GM23338 (cell line): ENCODE measurements at regions not wholly inside any gene's neighbourhood (a gene's known extent, or its start where the extent isn't known, plus 50 kb on each side); places are given as distances from the start of the nearest gene placed in this dataset.

Source experiments
- ATAC-seq: fragments of 200-7000 bp; cut with Tn5 transposase; 3 replicates; pipeline ENCODE4 v1.9.1; 2020
- DNase-seq: peaks from one replicate; pipeline ENCODE4 v3.0.0-alpha.2; 2015; ENCODE audit warnings: low spot score
- H2AFZ ChIP-seq: fragments of 200-600 bp; sonication (generic); 2 replicates; pipeline ENCODE4 v1.8.0; 2016; ENCODE audit warnings: antibody characterized with exemption, mild to moderate bottlenecking, moderate library complexity
- H3F3A ChIP-seq: fragments of 200-600 bp; sonication (generic); replicated peaks from 2 replicates; pipeline ENCODE4 v1.8.0; 2017; ENCODE audit warnings: antibody characterized with exemption, mixed run types, low read depth
- H3K27ac ChIP-seq: fragments of 200-600 bp; sonication (generic); 2 replicates; pipeline ENCODE4 v1.6.1; 2016; ENCODE audit warnings: low read depth
- H3K27me3 ChIP-seq: fragments of 200-600 bp; sonication (generic); 2 replicates; pipeline ENCODE4 v1.8.0; 2016; ENCODE audit warnings: mild to moderate bottlenecking, mixed run types, moderate library complexity; ENCODE audit not compliant: insufficient read depth
- H3K36me3 ChIP-seq: fragments of 200-600 bp; sonication (generic); 2 replicates; pipeline ENCODE4 v1.8.0; 2016; ENCODE audit warnings: mild to moderate bottlenecking; ENCODE audit not compliant: insufficient read depth
- H3K4me1 ChIP-seq: fragments of 200-600 bp; sonication (generic); 2 replicates; pipeline ENCODE4 v1.8.0; 2016; ENCODE audit warnings: mild to moderate bottlenecking, moderate library complexity; ENCODE audit not compliant: insufficient read depth
- H3K4me2 ChIP-seq: fragments of 200-600 bp; sonication (generic); 2 replicates; pipeline ENCODE4 v1.7.1; 2017; ENCODE audit warnings: mixed run types
- H3K4me3 ChIP-seq: fragments of 200-600 bp; sonication (generic); 2 replicates; pipeline ENCODE4 v1.6.1; 2016; ENCODE audit warnings: mixed run types
- H3K79me2 ChIP-seq: fragments of 200-600 bp; sonication (generic); replicated peaks from 2 replicates; pipeline ENCODE4 v1.8.0; 2017; ENCODE audit warnings: mild to moderate bottlenecking; ENCODE audit not compliant: insufficient read depth
- H3K9me2 ChIP-seq: fragments of 200-600 bp; sonication (generic); 2 replicates; pipeline ENCODE4 v1.8.0; 2017; ENCODE audit not compliant: insufficient read depth
- H4K20me1 ChIP-seq: fragments of 200-600 bp; sonication (generic); replicated peaks from 2 replicates; pipeline ENCODE4 v1.8.0; 2017; ENCODE audit warnings: mild to moderate bottlenecking; ENCODE audit not compliant: insufficient read depth
- H3K27ac Mint-ChIP-seq: 2 replicates; pipeline ENCODE4 v1.8.0; 2020; ENCODE audit warnings: inconsistent platforms, mild to moderate bottlenecking, moderate library complexity, mixed read lengths
- H3K27me3 Mint-ChIP-seq: 3 replicates; pipeline ENCODE4 v1.8.0; 2022; ENCODE audit warnings: low read depth, mild to moderate bottlenecking, moderate library complexity, mixed read lengths, inconsistent platforms; ENCODE audit not compliant: insufficient read depth, poor library complexity
- H3K36me3 Mint-ChIP-seq: 3 replicates; pipeline ENCODE4 v1.8.0; 2021; ENCODE audit warnings: low read depth, mild to moderate bottlenecking, inconsistent platforms, moderate library complexity, mixed read lengths
- H3K4me1 Mint-ChIP-seq: 3 replicates; pipeline ENCODE4 v1.8.0; 2020; ENCODE audit warnings: mild to moderate bottlenecking, inconsistent platforms, mixed read lengths
- H3K4me3 Mint-ChIP-seq: 3 replicates; pipeline ENCODE4 v1.8.0; 2021; ENCODE audit warnings: moderate library complexity, mild to moderate bottlenecking, inconsistent platforms, mixed read lengths
- H3K9me3 Mint-ChIP-seq: 3 replicates; pipeline ENCODE4 v1.8.0; 2020; ENCODE audit warnings: moderate library complexity, mild to moderate bottlenecking, inconsistent platforms, mixed read lengths
- ETS1 ChIP-seq: IDR thresholded peaks from 2 replicates; pipeline ENCODE4 v1.6.1; 2016; ENCODE audit warnings: antibody characterized with exemption
- EZH2 ChIP-seq: fragments of 200-600 bp; sonication (generic); IDR thresholded peaks from one replicate; pipeline ENCODE4 v1.8.0; 2017; ENCODE audit warnings: antibody characterized with exemption, mild to moderate bottlenecking, low read depth; ENCODE audit not compliant: unreplicated experiment
- EZH2phosphoT487 ChIP-seq: fragments of 200-600 bp; sonication (generic); IDR thresholded peaks from one replicate; pipeline ENCODE4 v1.8.1; 2018; ENCODE audit warnings: antibody characterized with exemption; ENCODE audit not compliant: unreplicated experiment
- JUNB ChIP-seq: IDR thresholded peaks from one replicate; pipeline ENCODE4 v1.6.1; 2016; ENCODE audit warnings: antibody characterized with exemption; ENCODE audit not compliant: unreplicated experiment
- NANOG ChIP-seq: IDR thresholded peaks from 2 replicates; pipeline ENCODE4 v1.6.1; 2016; ENCODE audit warnings: antibody characterized with exemption, borderline replicate concordance
- POLR2AphosphoS5 ChIP-seq: IDR thresholded peaks from 2 replicates; pipeline ENCODE4 v1.6.1; 2016; ENCODE audit warnings: antibody characterized with exemption, low read depth
- STAT1 ChIP-seq: IDR thresholded peaks from one replicate; pipeline ENCODE4 v1.6.1; 2016; ENCODE audit warnings: antibody characterized with exemption; ENCODE audit not compliant: unreplicated experiment
- ZNF114 ChIP-seq: fragments of 250-450 bp; sonication (Bioruptor Pico); IDR thresholded peaks from 2 replicates; pipeline ENCODE4 v1.5.0; 2020; ENCODE audit warnings: mild to moderate bottlenecking, moderate library complexity
- ZNF331 ChIP-seq: fragments of 250-450 bp; sonication (Bioruptor Pico); IDR thresholded peaks from 2 replicates; pipeline ENCODE4 v1.5.0; 2020; ENCODE audit warnings: low read depth, mild to moderate bottlenecking, moderate library complexity
- TF ChIP-seq, protein P1 (sequence below): IDR thresholded peaks from one replicate; pipeline ENCODE4 v1.6.1; 2018; ENCODE audit warnings: antibody characterized with exemption; ENCODE audit not compliant: unreplicated experiment
- TF ChIP-seq, protein P2 (sequence below): fragments of 250-450 bp; sonication (Bioruptor Pico); IDR thresholded peaks from 2 replicates; pipeline ENCODE4 v1.5.0; 2020; ENCODE audit warnings: mild to moderate bottlenecking, moderate library complexity
- TF ChIP-seq, protein P3 (sequence below), 2 experiments: fragments of 200-600 bp in 1 of 2; sonication (generic) in 1 of 2; conservative IDR thresholded peaks; 2 replicates each; pipeline versions ENCODE4 v1.5.1 to v1.6.1; 2016 to 2017; ENCODE audit warnings: antibody characterized with exemption in 2 of 2, low read depth in 2 of 2, mild to moderate bottlenecking in 2 of 2, moderate library complexity in 1 of 2

DNA sequence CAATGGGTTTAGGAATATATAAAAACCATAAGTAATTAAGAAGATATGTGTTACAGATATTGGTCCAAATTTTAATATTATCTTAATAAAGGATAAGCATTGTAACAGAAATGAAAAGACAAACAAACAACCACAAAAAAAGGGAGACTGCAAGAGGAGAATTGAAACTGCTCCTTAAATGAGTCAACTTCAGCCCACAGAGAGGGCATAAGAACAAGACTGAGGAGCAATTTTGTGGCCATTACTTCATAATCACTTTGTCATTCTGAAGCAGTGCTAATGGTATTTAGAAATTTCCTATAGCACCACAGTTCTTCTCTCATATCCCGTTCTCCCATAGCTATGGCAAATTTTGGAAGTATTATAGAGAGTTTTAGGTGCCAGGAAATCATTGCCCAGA is 193.2 kb upstream of the HNMT start:
- Histone ChIP-seq H3K4me3 (no peak overlapping the region), H4K20me1 (no peaks in the 10 kb centered on the region), H3K36me3 (no peaks in the 10 kb centered on the region), H2AFZ (no peak overlapping the region; the same call in 1 of the 2 replicates), H3K4me1 (peaks cover 21% of the 10 kb centered on the region), H3K9me2 (no peaks in the 10 kb centered on the region), H3F3A (no peaks in the 10 kb centered on the region), H3K4me2 (no peak overlapping the region), H3K27ac (no peak overlapping the region), H3K27me3 (no peaks in the 10 kb centered on the region), H3K79me2 (no peaks in the 10 kb centered on the region)
- Mint-ChIP-seq H3K36me3 (peaks cover 12% of the 10 kb centered on the region), H3K4me1 (peaks cover 18% of the 10 kb centered on the region), H3K27ac (no peak overlapping the region), H3K27me3 (peaks cover 2% of the 10 kb centered on the region), H3K4me3 (no peak overlapping the region), H3K9me3 (peaks cover 20% of the 10 kb centered on the region)
- ATAC-seq (no peak), DNase-seq (no peak)
- TF ChIP-seq EZH2phosphoT487 (no peak), EZH2 (no peak), ETS1 (no peak), STAT1 (no peak), POLR2AphosphoS5 (no peak), ZNF331 (CRISPR knock-in tag) (no peak), NANOG (no peak), JUNB (no peak), ZNF114 (CRISPR knock-in tag) (no peak)
- TF ChIP-seq, protein P1, sequence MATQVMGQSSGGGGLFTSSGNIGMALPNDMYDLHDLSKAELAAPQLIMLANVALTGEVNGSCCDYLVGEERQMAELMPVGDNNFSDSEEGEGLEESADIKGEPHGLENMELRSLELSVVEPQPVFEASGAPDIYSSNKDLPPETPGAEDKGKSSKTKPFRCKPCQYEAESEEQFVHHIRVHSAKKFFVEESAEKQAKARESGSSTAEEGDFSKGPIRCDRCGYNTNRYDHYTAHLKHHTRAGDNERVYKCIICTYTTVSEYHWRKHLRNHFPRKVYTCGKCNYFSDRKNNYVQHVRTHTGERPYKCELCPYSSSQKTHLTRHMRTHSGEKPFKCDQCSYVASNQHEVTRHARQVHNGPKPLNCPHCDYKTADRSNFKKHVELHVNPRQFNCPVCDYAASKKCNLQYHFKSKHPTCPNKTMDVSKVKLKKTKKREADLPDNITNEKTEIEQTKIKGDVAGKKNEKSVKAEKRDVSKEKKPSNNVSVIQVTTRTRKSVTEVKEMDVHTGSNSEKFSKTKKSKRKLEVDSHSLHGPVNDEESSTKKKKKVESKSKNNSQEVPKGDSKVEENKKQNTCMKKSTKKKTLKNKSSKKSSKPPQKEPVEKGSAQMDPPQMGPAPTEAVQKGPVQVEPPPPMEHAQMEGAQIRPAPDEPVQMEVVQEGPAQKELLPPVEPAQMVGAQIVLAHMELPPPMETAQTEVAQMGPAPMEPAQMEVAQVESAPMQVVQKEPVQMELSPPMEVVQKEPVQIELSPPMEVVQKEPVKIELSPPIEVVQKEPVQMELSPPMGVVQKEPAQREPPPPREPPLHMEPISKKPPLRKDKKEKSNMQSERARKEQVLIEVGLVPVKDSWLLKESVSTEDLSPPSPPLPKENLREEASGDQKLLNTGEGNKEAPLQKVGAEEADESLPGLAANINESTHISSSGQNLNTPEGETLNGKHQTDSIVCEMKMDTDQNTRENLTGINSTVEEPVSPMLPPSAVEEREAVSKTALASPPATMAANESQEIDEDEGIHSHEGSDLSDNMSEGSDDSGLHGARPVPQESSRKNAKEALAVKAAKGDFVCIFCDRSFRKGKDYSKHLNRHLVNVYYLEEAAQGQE, result no peak
- TF ChIP-seq, protein P2, sequence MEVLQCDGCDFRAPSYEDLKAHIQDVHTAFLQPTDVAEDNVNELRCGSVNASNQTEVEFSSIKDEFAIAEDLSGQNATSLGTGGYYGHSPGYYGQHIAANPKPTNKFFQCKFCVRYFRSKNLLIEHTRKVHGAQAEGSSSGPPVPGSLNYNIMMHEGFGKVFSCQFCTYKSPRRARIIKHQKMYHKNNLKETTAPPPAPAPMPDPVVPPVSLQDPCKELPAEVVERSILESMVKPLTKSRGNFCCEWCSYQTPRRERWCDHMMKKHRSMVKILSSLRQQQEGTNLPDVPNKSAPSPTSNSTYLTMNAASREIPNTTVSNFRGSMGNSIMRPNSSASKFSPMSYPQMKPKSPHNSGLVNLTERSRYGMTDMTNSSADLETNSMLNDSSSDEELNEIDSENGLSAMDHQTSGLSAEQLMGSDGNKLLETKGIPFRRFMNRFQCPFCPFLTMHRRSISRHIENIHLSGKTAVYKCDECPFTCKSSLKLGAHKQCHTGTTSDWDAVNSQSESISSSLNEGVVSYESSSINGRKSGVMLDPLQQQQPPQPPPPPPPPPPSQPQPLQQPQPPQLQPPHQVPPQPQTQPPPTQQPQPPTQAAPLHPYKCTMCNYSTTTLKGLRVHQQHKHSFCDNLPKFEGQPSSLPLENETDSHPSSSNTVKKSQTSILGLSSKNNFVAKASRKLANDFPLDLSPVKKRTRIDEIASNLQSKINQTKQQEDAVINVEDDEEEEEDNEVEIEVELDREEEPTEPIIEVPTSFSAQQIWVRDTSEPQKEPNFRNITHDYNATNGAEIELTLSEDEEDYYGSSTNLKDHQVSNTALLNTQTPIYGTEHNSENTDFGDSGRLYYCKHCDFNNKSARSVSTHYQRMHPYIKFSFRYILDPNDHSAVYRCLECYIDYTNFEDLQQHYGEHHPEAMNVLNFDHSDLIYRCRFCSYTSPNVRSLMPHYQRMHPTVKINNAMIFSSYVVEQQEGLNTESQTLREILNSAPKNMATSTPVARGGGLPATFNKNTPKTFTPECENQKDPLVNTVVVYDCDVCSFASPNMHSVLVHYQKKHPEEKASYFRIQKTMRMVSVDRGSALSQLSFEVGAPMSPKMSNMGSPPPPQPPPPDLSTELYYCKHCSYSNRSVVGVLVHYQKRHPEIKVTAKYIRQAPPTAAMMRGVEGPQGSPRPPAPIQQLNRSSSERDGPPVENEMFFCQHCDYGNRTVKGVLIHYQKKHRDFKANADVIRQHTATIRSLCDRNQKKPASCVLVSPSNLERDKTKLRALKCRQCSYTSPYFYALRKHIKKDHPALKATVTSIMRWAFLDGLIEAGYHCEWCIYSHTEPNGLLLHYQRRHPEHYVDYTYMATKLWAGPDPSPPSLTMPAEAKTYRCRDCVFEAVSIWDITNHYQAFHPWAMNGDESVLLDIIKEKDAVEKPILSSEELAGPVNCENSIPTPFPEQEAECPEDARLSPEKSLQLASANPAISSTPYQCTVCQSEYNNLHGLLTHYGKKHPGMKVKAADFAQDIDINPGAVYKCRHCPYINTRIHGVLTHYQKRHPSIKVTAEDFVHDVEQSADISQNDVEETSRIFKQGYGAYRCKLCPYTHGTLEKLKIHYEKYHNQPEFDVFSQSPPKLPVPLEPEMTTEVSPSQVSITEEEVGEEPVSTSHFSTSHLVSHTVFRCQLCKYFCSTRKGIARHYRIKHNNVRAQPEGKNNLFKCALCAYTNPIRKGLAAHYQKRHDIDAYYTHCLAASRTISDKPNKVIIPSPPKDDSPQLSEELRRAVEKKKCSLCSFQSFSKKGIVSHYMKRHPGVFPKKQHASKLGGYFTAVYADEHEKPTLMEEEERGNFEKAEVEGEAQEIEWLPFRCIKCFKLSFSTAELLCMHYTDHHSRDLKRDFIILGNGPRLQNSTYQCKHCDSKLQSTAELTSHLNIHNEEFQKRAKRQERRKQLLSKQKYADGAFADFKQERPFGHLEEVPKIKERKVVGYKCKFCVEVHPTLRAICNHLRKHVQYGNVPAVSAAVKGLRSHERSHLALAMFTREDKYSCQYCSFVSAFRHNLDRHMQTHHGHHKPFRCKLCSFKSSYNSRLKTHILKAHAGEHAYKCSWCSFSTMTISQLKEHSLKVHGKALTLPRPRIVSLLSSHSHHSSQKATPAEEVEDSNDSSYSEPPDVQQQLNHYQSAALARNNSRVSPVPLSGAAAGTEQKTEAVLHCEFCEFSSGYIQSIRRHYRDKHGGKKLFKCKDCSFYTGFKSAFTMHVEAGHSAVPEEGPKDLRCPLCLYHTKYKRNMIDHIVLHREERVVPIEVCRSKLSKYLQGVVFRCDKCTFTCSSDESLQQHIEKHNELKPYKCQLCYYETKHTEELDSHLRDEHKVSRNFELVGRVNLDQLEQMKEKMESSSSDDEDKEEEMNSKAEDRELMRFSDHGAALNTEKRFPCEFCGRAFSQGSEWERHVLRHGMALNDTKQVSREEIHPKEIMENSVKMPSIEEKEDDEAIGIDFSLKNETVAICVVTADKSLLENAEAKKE (CRISPR knock-in tag), result no peak
- TF ChIP-seq, protein P3, sequence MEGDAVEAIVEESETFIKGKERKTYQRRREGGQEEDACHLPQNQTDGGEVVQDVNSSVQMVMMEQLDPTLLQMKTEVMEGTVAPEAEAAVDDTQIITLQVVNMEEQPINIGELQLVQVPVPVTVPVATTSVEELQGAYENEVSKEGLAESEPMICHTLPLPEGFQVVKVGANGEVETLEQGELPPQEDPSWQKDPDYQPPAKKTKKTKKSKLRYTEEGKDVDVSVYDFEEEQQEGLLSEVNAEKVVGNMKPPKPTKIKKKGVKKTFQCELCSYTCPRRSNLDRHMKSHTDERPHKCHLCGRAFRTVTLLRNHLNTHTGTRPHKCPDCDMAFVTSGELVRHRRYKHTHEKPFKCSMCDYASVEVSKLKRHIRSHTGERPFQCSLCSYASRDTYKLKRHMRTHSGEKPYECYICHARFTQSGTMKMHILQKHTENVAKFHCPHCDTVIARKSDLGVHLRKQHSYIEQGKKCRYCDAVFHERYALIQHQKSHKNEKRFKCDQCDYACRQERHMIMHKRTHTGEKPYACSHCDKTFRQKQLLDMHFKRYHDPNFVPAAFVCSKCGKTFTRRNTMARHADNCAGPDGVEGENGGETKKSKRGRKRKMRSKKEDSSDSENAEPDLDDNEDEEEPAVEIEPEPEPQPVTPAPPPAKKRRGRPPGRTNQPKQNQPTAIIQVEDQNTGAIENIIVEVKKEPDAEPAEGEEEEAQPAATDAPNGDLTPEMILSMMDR (conservative IDR thresholded peaks at IDR 0.05; ENCODE audit: low read depth in 2 of 2), result no peak
